ENCODE measurements at regions not wholly inside any gene's neighbourhood (a gene's known extent, or its start where the extent isn't known, plus 50 kb on each side); places are given as distances from the start of the nearest gene placed in this dataset.

GRCh38 chr9:86838519-86839497 is 108.5 kb downstream of the GAS1 start:
- H4K20me1 ChIP-seq (ENCODE audit: insufficient read depth, low read length): no peaks in the 10 kb centered on the region
- no peaks in the 10 kb centered on the region for H3K4me1 ChIP-seq (ENCODE audit: control insufficient read depth in 1 of 2, insufficient read depth in 2 of 2, low read length in 2 of 2)
- intact Hi-C loops (cut with micrococcal nuclease): no loop called here
- H3K27me3 Mint-ChIP-seq (ENCODE audit: low read depth in 3 of 3): peaks cover 0 to 7% (median 2%) of the 10 kb centered on the region in 3 donors
- no peaks in the 10 kb centered on the region for H3K36me3 Mint-ChIP-seq
- no peak overlapping the region for H3K4me3 Mint-ChIP-seq
- H3K9ac ChIP-seq (ENCODE audit: insufficient read depth, low read length, poor library complexity, severe bottlenecking): no peak overlapping the region
- DNase-seq: no peak
- no peaks in the 10 kb centered on the region for H3K36me3 ChIP-seq (replicated peaks in 1 of 2; ENCODE audit: control insufficient read depth in 1 of 2, insufficient read depth in 2 of 2, low read length in 2 of 2)
- H3K4me3 ChIP-seq (replicated peaks in 1 of 3; ENCODE audit: low read depth in 2 of 3, low read length in 3 of 3): no peak overlapping the region
- no peak overlapping the region for H3K27ac ChIP-seq (ENCODE audit: low read depth in 1 of 2, low read length in 2 of 2)
- no peak overlapping the region for H3K4me2 ChIP-seq (replicated peaks; ENCODE audit: extremely low read depth, low read length, poor library complexity, severe bottlenecking)
- H3K27me3 ChIP-seq (ENCODE audit: control insufficient read depth in 2 of 2, insufficient read depth in 2 of 2, low read length in 2 of 2): no peaks in the 10 kb centered on the region
- no peaks in the 10 kb centered on the region for H3K4me1 Mint-ChIP-seq
- TF ChIP-seq CTCF (IDR thresholded peaks at IDR 0.05): no peak
- WGBS (ENCODE audit: insufficient coverage): 97% methylated on average over 12 of the region's 17 CpGs
- H2AFZ ChIP-seq (ENCODE audit: insufficient read depth, low read depth, low read length, poor library complexity, severe bottlenecking): no peak overlapping the region
- H3K9me3 ChIP-seq (replicated peaks in 1 of 2; ENCODE audit: control insufficient read depth in 1 of 2, insufficient read depth in 1 of 2, low read length in 2 of 2): no peaks in the 10 kb centered on the region
- peaks cover 0 to 6% (median 3%) of the 10 kb centered on the region in 7 donors for H3K9me3 Mint-ChIP-seq
- no peak overlapping the region for H3K27ac Mint-ChIP-seq
- H3K79me2 ChIP-seq (ENCODE audit: insufficient read depth, low read length): no peaks in the 10 kb centered on the region

GRCh38 chr9:86837345-86837744 is 110.0 kb downstream of the GAS1 start:
- Histone ChIP-seq H3K4me1 (ENCODE audit: control insufficient read depth in 1 of 2, insufficient read depth in 2 of 2, low read length in 2 of 2) (no peaks in the 10 kb centered on the region), H3K27ac (ENCODE audit: low read depth in 1 of 2, low read length in 2 of 2) (no peak overlapping the region), H3K36me3 (replicated peaks in 1 of 2; ENCODE audit: control insufficient read depth in 1 of 2, insufficient read depth in 2 of 2, low read length in 2 of 2) (no peaks in the 10 kb centered on the region), H3K4me2 (replicated peaks; ENCODE audit: extremely low read depth, low read length, poor library complexity, severe bottlenecking) (no peak overlapping the region), H2AFZ (ENCODE audit: insufficient read depth, low read depth, low read length, poor library complexity, severe bottlenecking) (no peak overlapping the region), H3K9me3 (replicated peaks in 1 of 2; ENCODE audit: control insufficient read depth in 1 of 2, insufficient read depth in 1 of 2, low read length in 2 of 2) (no peaks in the 10 kb centered on the region), H4K20me1 (ENCODE audit: insufficient read depth, low read length) (no peaks in the 10 kb centered on the region), H3K79me2 (ENCODE audit: insufficient read depth, low read length) (no peaks in the 10 kb centered on the region), H3K4me3 (replicated peaks in 1 of 3; ENCODE audit: low read depth in 2 of 3, low read length in 3 of 3) (no peak overlapping the region), H3K9ac (ENCODE audit: insufficient read depth, low read length, poor library complexity, severe bottlenecking) (no peak overlapping the region), H3K27me3 (ENCODE audit: control insufficient read depth in 2 of 2, insufficient read depth in 2 of 2, low read length in 2 of 2) (no peaks in the 10 kb centered on the region)
- Mint-ChIP-seq H3K27me3 (ENCODE audit: low read depth in 3 of 3) (peaks cover 0 to 7% (median 2%) of the 10 kb centered on the region in 3 donors), H3K9me3 (peaks cover 0 to 4% (median 1%) of the 10 kb centered on the region in 7 donors), H3K36me3 (no peaks in the 10 kb centered on the region), H3K4me3 (no peak overlapping the region), H3K27ac (no peak overlapping the region), H3K4me1 (no peaks in the 10 kb centered on the region)
- no peak for DNase-seq
- no CpG with 5 or more reads among the region's 4 CpGs for WGBS (ENCODE audit: insufficient coverage)
- intact Hi-C loops (cut with micrococcal nuclease): no loop called here
- TF ChIP-seq CTCF (IDR thresholded peaks at IDR 0.05): no peak

Data from CD14-positive monocyte (primary cell).